ENCODE measurements at regions not wholly inside any gene's neighbourhood (a gene's known extent, or its start where the extent isn't known, plus 50 kb on each side); places are given as distances from the start of the nearest gene placed in this dataset.

DNA sequence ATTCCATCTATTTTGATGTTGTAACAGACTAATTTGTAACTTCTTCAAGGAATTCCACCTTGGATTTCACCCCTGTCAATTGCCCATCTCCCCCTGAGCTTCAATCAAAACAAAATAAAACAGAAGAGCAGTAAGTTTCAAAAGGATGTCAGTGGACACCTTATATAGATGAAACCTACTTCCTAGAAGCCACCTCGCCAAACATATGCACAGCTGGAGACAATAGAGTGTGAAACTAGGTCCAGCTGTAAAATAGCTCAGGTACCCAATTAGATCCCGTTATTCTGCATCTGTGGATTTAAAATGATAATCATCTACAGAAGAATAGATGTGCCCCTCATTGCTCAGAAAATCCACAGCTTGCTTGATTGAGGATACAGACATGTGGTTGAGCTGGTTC, 598.6 kb downstream of the SH2D4B start:
- TF ChIP-seq, protein P1, sequence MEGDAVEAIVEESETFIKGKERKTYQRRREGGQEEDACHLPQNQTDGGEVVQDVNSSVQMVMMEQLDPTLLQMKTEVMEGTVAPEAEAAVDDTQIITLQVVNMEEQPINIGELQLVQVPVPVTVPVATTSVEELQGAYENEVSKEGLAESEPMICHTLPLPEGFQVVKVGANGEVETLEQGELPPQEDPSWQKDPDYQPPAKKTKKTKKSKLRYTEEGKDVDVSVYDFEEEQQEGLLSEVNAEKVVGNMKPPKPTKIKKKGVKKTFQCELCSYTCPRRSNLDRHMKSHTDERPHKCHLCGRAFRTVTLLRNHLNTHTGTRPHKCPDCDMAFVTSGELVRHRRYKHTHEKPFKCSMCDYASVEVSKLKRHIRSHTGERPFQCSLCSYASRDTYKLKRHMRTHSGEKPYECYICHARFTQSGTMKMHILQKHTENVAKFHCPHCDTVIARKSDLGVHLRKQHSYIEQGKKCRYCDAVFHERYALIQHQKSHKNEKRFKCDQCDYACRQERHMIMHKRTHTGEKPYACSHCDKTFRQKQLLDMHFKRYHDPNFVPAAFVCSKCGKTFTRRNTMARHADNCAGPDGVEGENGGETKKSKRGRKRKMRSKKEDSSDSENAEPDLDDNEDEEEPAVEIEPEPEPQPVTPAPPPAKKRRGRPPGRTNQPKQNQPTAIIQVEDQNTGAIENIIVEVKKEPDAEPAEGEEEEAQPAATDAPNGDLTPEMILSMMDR (IDR thresholded peaks at IDR 0.05): no peak
- TF ChIP-seq EP300 (IDR thresholded peaks at IDR 0.05; ENCODE audit: borderline replicate concordance in 1 of 2, low read depth in 1 of 2, low read length in 1 of 2): no peak
- TF ChIP-seq, protein P2, sequence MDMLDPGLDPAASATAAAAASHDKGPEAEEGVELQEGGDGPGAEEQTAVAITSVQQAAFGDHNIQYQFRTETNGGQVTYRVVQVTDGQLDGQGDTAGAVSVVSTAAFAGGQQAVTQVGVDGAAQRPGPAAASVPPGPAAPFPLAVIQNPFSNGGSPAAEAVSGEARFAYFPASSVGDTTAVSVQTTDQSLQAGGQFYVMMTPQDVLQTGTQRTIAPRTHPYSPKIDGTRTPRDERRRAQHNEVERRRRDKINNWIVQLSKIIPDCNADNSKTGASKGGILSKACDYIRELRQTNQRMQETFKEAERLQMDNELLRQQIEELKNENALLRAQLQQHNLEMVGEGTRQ (IDR thresholded peaks at IDR 0.05; ENCODE audit: borderline replicate concordance, low read depth, low read length): no peak
- no peak for TF ChIP-seq POLR2AphosphoS5 (IDR thresholded peaks at IDR 0.05; ENCODE audit: low read depth, low read length)
- no peak for TF ChIP-seq RCOR1 (IDR thresholded peaks at IDR 0.05; ENCODE audit: low read length)
- TF ChIP-seq TAF1 (IDR thresholded peaks at IDR 0.05; ENCODE audit: borderline replicate concordance, low read depth, low read length): no peak
- no peak for TF ChIP-seq RXRA (IDR thresholded peaks at IDR 0.05; ENCODE audit: borderline replicate concordance, low read depth)
- TF ChIP-seq YY1 (IDR thresholded peaks at IDR 0.05; ENCODE audit: low read depth): no peak
- no peak for TF ChIP-seq JUND (IDR thresholded peaks at IDR 0.05)
- TF ChIP-seq SIN3A (IDR thresholded peaks at IDR 0.05; ENCODE audit: borderline replicate concordance, low read depth, low read length): no peak
- TF ChIP-seq, protein P3, sequence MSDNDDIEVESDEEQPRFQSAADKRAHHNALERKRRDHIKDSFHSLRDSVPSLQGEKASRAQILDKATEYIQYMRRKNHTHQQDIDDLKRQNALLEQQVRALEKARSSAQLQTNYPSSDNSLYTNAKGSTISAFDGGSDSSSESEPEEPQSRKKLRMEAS (IDR thresholded peaks at IDR 0.05; ENCODE audit: low read depth): no peak
